Neural cell (in vitro differentiated cells): ENCODE measurements at regions not wholly inside any gene's neighbourhood (a gene's known extent, or its start where the extent isn't known, plus 50 kb on each side); places are given as distances from the start of the nearest gene placed in this dataset.

ENCODE experiments used
- H2AFZ ChIP-seq: fragments of 200-600, 300-800 bp; sonication (generic), shearing (Covaris generic); 2 replicates; pipeline ENCODE4 v1.6.0; 2014; ENCODE audit warnings: low read depth, mild to moderate bottlenecking, antibody characterized with exemption, low read length, moderate library complexity
- H3F3A ChIP-seq: fragments of 200-600 bp; shearing (Covaris generic); 2 replicates; pipeline ENCODE4 v1.6.1; 2016; ENCODE audit warnings: mild to moderate bottlenecking, moderate library complexity, mixed read lengths, antibody characterized with exemption, low read length; ENCODE audit not compliant: insufficient read depth, poor library complexity, severe bottlenecking
- H3K27ac ChIP-seq: fragments of 200-600, 300-800 bp; sonication (generic), shearing (Covaris generic); 2 replicates; pipeline ENCODE4 v1.5.1; 2014; ENCODE audit warnings: mild to moderate bottlenecking, low read length, moderate library complexity
- H3K27me3 ChIP-seq: fragments of 300-800, 200-600 bp; sonication (generic), shearing (Covaris generic); 2 replicates; pipeline ENCODE4 v1.6.0; 2014; ENCODE audit warnings: mild to moderate bottlenecking, low read depth, low read length, moderate library complexity; ENCODE audit not compliant: insufficient read depth
- H3K36me3 ChIP-seq: fragments of 300-800, 200-600 bp; sonication (generic), shearing (Covaris generic); 2 replicates; pipeline ENCODE4 v1.5.1; 2014; ENCODE audit warnings: mild to moderate bottlenecking, antibody characterized with exemption, low read length, moderate library complexity; ENCODE audit not compliant: insufficient read depth
- H3K4me2 ChIP-seq: fragments of 300-800, 200-600 bp; sonication (generic), shearing (Covaris generic); 2 replicates; pipeline ENCODE4 v1.6.0; 2014; ENCODE audit warnings: mild to moderate bottlenecking, low read length
- H3K4me3 ChIP-seq: fragments of 300-800, 200-600 bp; sonication (generic), shearing (Covaris generic); 2 replicates; pipeline ENCODE4 v1.5.1; 2014; ENCODE audit warnings: mild to moderate bottlenecking, low read length, moderate library complexity
- H3K79me2 ChIP-seq: fragments of 200-600 bp; shearing (Covaris generic); replicated peaks from 2 replicates; pipeline ENCODE4 v1.6.0; 2014; ENCODE audit warnings: mild to moderate bottlenecking, low read length, moderate library complexity; ENCODE audit not compliant: insufficient read depth
- H3K9ac ChIP-seq: fragments of 300-800, 200-600 bp; sonication (generic), shearing (Covaris generic); 2 replicates; pipeline ENCODE4 v1.6.1; 2016; ENCODE audit warnings: mild to moderate bottlenecking, low read length, mixed read lengths
- H3K9me2 ChIP-seq: fragments of 200-600 bp; shearing (Covaris generic); 2 replicates; pipeline ENCODE4 v1.6.1; 2016; ENCODE audit warnings: mild to moderate bottlenecking, low read length, mixed read lengths; ENCODE audit not compliant: insufficient read depth
- H3K9me3 ChIP-seq: fragments of 200-600, 300-800 bp; sonication (generic), shearing (Covaris generic); 2 replicates; pipeline ENCODE4 v1.6.1; 2016; ENCODE audit warnings: mild to moderate bottlenecking, mixed run types, low read length, moderate library complexity, mixed read lengths
- H4K20me1 ChIP-seq: fragments of 200-600 bp; shearing (Covaris generic); 2 replicates; pipeline ENCODE4 v1.6.1; 2016; ENCODE audit warnings: mild to moderate bottlenecking, mixed run types; ENCODE audit not compliant: insufficient read depth
- EP300 ChIP-seq: fragments of 450-650 bp; conservative IDR thresholded peaks from 2 replicates; pipeline ENCODE4 v1.6.1; 2014; ENCODE audit warnings: antibody characterized with exemption, mild to moderate bottlenecking, moderate library complexity; ENCODE audit not compliant: poor library complexity, severe bottlenecking
- EZH2 ChIP-seq: fragments of 200-600, 300-800 bp; shearing (Covaris generic), sonication (generic); IDR thresholded peaks from 2 replicates; pipeline ENCODE4 v1.6.1; 2014; ENCODE audit warnings: antibody characterized with exemption, low read length, borderline replicate concordance, mild to moderate bottlenecking; ENCODE audit not compliant: insufficient read depth, poor library complexity, severe bottlenecking
- MXI1 ChIP-seq: fragments of 450-650 bp; conservative IDR thresholded peaks from 2 replicates; pipeline ENCODE4 v1.6.1; 2014; ENCODE audit warnings: antibody characterized with exemption, mild to moderate bottlenecking; ENCODE audit not compliant: poor library complexity, severe bottlenecking
- POLR2AphosphoS5 ChIP-seq: IDR thresholded peaks from 2 replicates; pipeline ENCODE4 v1.6.1; 2012
- RAD21 ChIP-seq: fragments of 450-650 bp; conservative IDR thresholded peaks from 2 replicates; pipeline ENCODE4 v1.6.1; 2014; ENCODE audit warnings: antibody characterized with exemption, mild to moderate bottlenecking, moderate library complexity
- SMC3 ChIP-seq: fragments of 450-650 bp; conservative IDR thresholded peaks from 2 replicates; pipeline ENCODE4 v1.6.1; 2014; ENCODE audit warnings: antibody characterized with exemption, mild to moderate bottlenecking, moderate library complexity; ENCODE audit not compliant: poor library complexity
- TAF1 ChIP-seq: IDR thresholded peaks from 2 replicates; pipeline ENCODE4 v1.6.1; 2012; ENCODE audit warnings: low read depth
- TF ChIP-seq, protein P1 (sequence below): fragments of 450-650 bp; IDR thresholded peaks from 2 replicates; pipeline ENCODE4 v1.5.1; 2014; ENCODE audit warnings: antibody characterized with exemption, mild to moderate bottlenecking, moderate library complexity; ENCODE audit not compliant: poor library complexity, severe bottlenecking
- TF ChIP-seq, protein P2 (sequence below): IDR thresholded peaks from 2 replicates; pipeline ENCODE4 v1.6.1; 2012; ENCODE audit warnings: borderline replicate concordance

DNA sequence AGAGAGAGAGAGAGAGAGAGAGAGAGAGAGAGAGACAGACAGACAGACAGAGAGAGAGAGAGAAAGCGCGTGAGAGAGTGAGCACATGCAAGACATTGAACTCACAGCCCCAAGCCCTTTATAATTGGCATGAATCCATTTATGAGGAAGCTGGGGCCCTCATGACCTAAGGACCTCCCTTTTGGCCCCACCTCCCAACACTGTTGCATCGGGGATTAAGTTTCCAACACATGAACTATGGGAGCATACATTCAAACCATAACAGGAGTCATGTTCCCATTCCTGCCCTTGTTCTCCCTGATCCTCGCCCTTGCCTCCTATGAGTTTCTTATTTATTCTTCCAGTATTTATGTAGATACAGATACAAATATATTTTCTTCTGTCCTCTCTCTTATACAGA lies 269.8 kb upstream of the ARX start:
- H3K9ac ChIP-seq, result no peak overlapping the region
- no peaks in the 10 kb centered on the region for H3F3A ChIP-seq
- H3K4me3 ChIP-seq, result no peak overlapping the region
- no peak overlapping the region for H3K27ac ChIP-seq
- H3K27me3 ChIP-seq, result no peaks in the 10 kb centered on the region
- no peaks in the 10 kb centered on the region for H3K36me3 ChIP-seq
- TF ChIP-seq TAF1, result no peak
- no peak for TF ChIP-seq POLR2AphosphoS5
- no peak for TF ChIP-seq RAD21
- TF ChIP-seq, protein P1, sequence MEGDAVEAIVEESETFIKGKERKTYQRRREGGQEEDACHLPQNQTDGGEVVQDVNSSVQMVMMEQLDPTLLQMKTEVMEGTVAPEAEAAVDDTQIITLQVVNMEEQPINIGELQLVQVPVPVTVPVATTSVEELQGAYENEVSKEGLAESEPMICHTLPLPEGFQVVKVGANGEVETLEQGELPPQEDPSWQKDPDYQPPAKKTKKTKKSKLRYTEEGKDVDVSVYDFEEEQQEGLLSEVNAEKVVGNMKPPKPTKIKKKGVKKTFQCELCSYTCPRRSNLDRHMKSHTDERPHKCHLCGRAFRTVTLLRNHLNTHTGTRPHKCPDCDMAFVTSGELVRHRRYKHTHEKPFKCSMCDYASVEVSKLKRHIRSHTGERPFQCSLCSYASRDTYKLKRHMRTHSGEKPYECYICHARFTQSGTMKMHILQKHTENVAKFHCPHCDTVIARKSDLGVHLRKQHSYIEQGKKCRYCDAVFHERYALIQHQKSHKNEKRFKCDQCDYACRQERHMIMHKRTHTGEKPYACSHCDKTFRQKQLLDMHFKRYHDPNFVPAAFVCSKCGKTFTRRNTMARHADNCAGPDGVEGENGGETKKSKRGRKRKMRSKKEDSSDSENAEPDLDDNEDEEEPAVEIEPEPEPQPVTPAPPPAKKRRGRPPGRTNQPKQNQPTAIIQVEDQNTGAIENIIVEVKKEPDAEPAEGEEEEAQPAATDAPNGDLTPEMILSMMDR, result no peak
- no peak for TF ChIP-seq EZH2
- no peak for TF ChIP-seq EP300
- TF ChIP-seq MXI1, result no peak
- TF ChIP-seq SMC3, result no peak
- no peaks in the 10 kb centered on the region for H3K79me2 ChIP-seq
- no peaks in the 10 kb centered on the region for H3K9me2 ChIP-seq
- H3K9me3 ChIP-seq, result no peaks in the 10 kb centered on the region
- no peak overlapping the region for H3K4me2 ChIP-seq
- H4K20me1 ChIP-seq, result no peaks in the 10 kb centered on the region
- no peak overlapping the region for H2AFZ ChIP-seq

DNA sequence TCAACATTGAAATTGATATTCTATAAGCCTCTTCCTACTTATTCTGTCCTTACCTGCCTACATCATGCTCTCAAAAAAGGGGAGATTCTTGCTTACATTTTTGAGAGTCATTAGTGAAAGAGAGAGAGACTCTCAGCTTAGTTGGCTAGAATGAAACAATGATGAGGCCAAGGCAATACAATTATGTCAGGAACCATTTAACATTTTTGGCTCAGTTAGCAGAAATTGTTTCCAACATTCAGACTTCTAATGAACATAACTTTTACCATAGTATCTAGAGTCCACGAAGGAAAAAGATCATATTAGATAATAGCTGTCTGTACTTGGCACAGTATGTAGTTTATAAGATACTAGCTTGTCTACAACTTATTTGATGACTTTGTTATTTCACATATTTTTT lies 263.7 kb upstream of the ARX start:
- TF ChIP-seq POLR2AphosphoS5, result no peak
- no peak for TF ChIP-seq EP300
- TF ChIP-seq MXI1, result no peak
- TF ChIP-seq, protein P2, sequence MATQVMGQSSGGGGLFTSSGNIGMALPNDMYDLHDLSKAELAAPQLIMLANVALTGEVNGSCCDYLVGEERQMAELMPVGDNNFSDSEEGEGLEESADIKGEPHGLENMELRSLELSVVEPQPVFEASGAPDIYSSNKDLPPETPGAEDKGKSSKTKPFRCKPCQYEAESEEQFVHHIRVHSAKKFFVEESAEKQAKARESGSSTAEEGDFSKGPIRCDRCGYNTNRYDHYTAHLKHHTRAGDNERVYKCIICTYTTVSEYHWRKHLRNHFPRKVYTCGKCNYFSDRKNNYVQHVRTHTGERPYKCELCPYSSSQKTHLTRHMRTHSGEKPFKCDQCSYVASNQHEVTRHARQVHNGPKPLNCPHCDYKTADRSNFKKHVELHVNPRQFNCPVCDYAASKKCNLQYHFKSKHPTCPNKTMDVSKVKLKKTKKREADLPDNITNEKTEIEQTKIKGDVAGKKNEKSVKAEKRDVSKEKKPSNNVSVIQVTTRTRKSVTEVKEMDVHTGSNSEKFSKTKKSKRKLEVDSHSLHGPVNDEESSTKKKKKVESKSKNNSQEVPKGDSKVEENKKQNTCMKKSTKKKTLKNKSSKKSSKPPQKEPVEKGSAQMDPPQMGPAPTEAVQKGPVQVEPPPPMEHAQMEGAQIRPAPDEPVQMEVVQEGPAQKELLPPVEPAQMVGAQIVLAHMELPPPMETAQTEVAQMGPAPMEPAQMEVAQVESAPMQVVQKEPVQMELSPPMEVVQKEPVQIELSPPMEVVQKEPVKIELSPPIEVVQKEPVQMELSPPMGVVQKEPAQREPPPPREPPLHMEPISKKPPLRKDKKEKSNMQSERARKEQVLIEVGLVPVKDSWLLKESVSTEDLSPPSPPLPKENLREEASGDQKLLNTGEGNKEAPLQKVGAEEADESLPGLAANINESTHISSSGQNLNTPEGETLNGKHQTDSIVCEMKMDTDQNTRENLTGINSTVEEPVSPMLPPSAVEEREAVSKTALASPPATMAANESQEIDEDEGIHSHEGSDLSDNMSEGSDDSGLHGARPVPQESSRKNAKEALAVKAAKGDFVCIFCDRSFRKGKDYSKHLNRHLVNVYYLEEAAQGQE, result no peak
- TF ChIP-seq, protein P1, result no peak
- no peak for TF ChIP-seq RAD21
- TF ChIP-seq SMC3, result no peak
- no peak for TF ChIP-seq TAF1
- no peak for TF ChIP-seq EZH2
- H3K36me3 ChIP-seq, result no peaks in the 10 kb centered on the region

More for the DNA sequence above, 263.7 kb upstream of the ARX start:
- H3K4me3 ChIP-seq, result no peak overlapping the region
- no peaks in the 10 kb centered on the region for H3K9me2 ChIP-seq
- H3K27me3 ChIP-seq, result no peaks in the 10 kb centered on the region
- no peaks in the 10 kb centered on the region for H3K9me3 ChIP-seq
- no peaks in the 10 kb centered on the region for H4K20me1 ChIP-seq
- no peak overlapping the region for H2AFZ ChIP-seq
- no peak overlapping the region for H3K9ac ChIP-seq
- H3K27ac ChIP-seq, result no peak overlapping the region
- H3K4me2 ChIP-seq, result no peak overlapping the region
- no peaks in the 10 kb centered on the region for H3F3A ChIP-seq
- no peaks in the 10 kb centered on the region for H3K79me2 ChIP-seq
